HG02884 (cell line): ENCODE measurements at regions not wholly inside any gene's neighbourhood (a gene's known extent, or its start where the extent isn't known, plus 50 kb on each side); places are given as distances from the start of the nearest gene placed in this dataset.

ENCODE experiments used
- ATAC-seq: cut with Tn5 transposase; IDR thresholded peaks from one replicate; pipeline ENCODE4 v1.9.1; 2021; ENCODE audit warnings: mild to moderate bottlenecking, moderate library complexity; ENCODE audit not compliant: unreplicated experiment

GRCh38 chr17:14833201-14833785, 431.8 kb downstream of the PMP22 start:
- no peak for ATAC-seq

- ATAC-seq = no peak
These were observed 433.6 kb downstream of the PMP22 start for GRCh38 chr17:14831491-14831890.

GRCh38 chr17:14827396-14827919, 437.7 kb downstream of the PMP22 start:
- no peak for ATAC-seq

GRCh38 chr17:14826358-14826757, 438.8 kb downstream of the PMP22 start:
- ATAC-seq = no peak

GRCh38 chr17:14818469-14818868, 446.7 kb downstream of the PMP22 start:
- no peak for ATAC-seq

GRCh38 chr17:14815079-14815478, 450.0 kb downstream of the PMP22 start:
- no peak for ATAC-seq

- ATAC-seq = no peak
These were observed 451.3 kb downstream of the PMP22 start for GRCh38 chr17:14813649-14814370.

- no peak for ATAC-seq
These were observed 456.7 kb downstream of the PMP22 start for GRCh38 chr17:14808425-14808824.

GRCh38 chr17:14805348-14805747, 459.8 kb downstream of the PMP22 start:
- ATAC-seq = no peak

- ATAC-seq = no peak
These were observed 461.3 kb downstream of the PMP22 start for GRCh38 chr17:14803826-14804225.

GRCh38 chr17:14797801-14798200, 467.3 kb downstream of the PMP22 start:
- ATAC-seq = no peak

- ATAC-seq = no peak
These were observed 468.1 kb downstream of the PMP22 start for GRCh38 chr17:14797021-14797420.

GRCh38 chr17:14794961-14795360, 470.2 kb downstream of the PMP22 start:
- no peak for ATAC-seq

GRCh38 chr17:14793237-14793636, 471.9 kb downstream of the PMP22 start:
- no peak for ATAC-seq

- no peak for ATAC-seq
These were observed 472.4 kb downstream of the PMP22 start for GRCh38 chr17:14792746-14793145.

GRCh38 chr17:14791221-14791620, 473.9 kb downstream of the PMP22 start:
- no peak for ATAC-seq

GRCh38 chr17:14790521-14790920, 474.6 kb downstream of the PMP22 start:
- no peak for ATAC-seq

- peak; percentile 74 for ATAC-seq
These were observed 480.0 kb downstream of the PMP22 start for GRCh38 chr17:14784997-14785696.

GRCh38 chr17:14781123-14781522, 480.2 kb downstream of the HS3ST3B1 start:
- ATAC-seq = no peak

- no peak for ATAC-seq
These were observed 479.3 kb downstream of the HS3ST3B1 start for GRCh38 chr17:14780097-14780651.

GRCh38 chr17:14779241-14779640, 478.4 kb downstream of the HS3ST3B1 start:
- no peak for ATAC-seq

- ATAC-seq = no peak
These were observed 476.4 kb downstream of the HS3ST3B1 start for GRCh38 chr17:14777291-14777690.
